Fibroblast of lung (primary cell): ENCODE measurements at regions not wholly inside any gene's neighbourhood (a gene's known extent, or its start where the extent isn't known, plus 50 kb on each side); places are given as distances from the start of the nearest gene placed in this dataset.
A peak's percentile ranks its signal among the peaks of the same experiment; 100 is the strongest.

Source experiments
- DNase-seq, 2 donors: peaks; one replicate each; pipeline versions ENCODE4 v3.0.0 to v3.0.0-alpha.2; 2010; ENCODE audit warnings: low read depth in 2 of 2
- H2AFZ ChIP-seq: 2 replicates; pipeline ENCODE4 v1.5.1; 2012; ENCODE audit warnings: low read length, control low read depth, inconsistent platforms
- H3K27ac ChIP-seq: 2 replicates; pipeline ENCODE4 v1.5.1; 2011; ENCODE audit warnings: low read length, control low read depth; ENCODE audit not compliant: insufficient read depth
- H3K27me3 ChIP-seq: 2 replicates; pipeline ENCODE4 v1.5.1; 2011; ENCODE audit warnings: mild to moderate bottlenecking, low read length; ENCODE audit not compliant: control insufficient read depth, insufficient read depth
- H3K36me3 ChIP-seq: 2 replicates; pipeline ENCODE4 v1.5.1; 2011; ENCODE audit warnings: low read length; ENCODE audit not compliant: control insufficient read depth, insufficient read depth
- H3K4me1 ChIP-seq: 2 replicates; pipeline ENCODE4 v1.5.1; 2011; ENCODE audit warnings: low read length; ENCODE audit not compliant: control insufficient read depth, insufficient read depth; ENCODE audit errors: extremely low read depth
- H3K4me2 ChIP-seq: 2 replicates; pipeline ENCODE4 v1.5.1; 2011; ENCODE audit warnings: low read length, control low read depth; ENCODE audit not compliant: insufficient read depth; ENCODE audit errors: extremely low read depth
- H3K4me3 ChIP-seq, 4 experiments: fragments of 200-600 bp in 1 of 4; sonication (generic) in 1 of 4; replicated peaks in 1 of 4; 2 replicates each; pipeline ENCODE4 v1.5.1; 2011 to 2016; ENCODE audit warnings: low read length in 4 of 4, low read depth in 3 of 4, mild to moderate bottlenecking in 3 of 4, control low read depth in 2 of 4, inconsistent platforms in 1 of 4, mixed read lengths in 1 of 4; ENCODE audit not compliant: insufficient read depth in 1 of 4; ENCODE audit errors: control extremely low read depth in 1 of 4
- H3K79me2 ChIP-seq: 2 replicates; pipeline ENCODE4 v1.5.1; 2012; ENCODE audit warnings: mild to moderate bottlenecking, low read length, inconsistent platforms; ENCODE audit not compliant: control insufficient read depth, insufficient read depth
- H3K9ac ChIP-seq: 2 replicates; pipeline ENCODE4 v1.5.1; 2011; ENCODE audit warnings: mild to moderate bottlenecking, low read length, control low read depth; ENCODE audit not compliant: insufficient read depth
- H3K9me3 ChIP-seq: 2 replicates; pipeline ENCODE4 v1.5.1; 2012; ENCODE audit warnings: low read depth, low read length; ENCODE audit not compliant: control insufficient read depth, insufficient read depth
- H4K20me1 ChIP-seq: 2 replicates; pipeline ENCODE4 v1.5.1; 2011; ENCODE audit warnings: low read length; ENCODE audit not compliant: control insufficient read depth, insufficient read depth; ENCODE audit errors: extremely low read depth
- EZH2 ChIP-seq: IDR thresholded peaks from 2 replicates; pipeline ENCODE4 v1.5.1; 2012; ENCODE audit warnings: low read length, control low read depth, mild to moderate bottlenecking; ENCODE audit errors: missing control alignments
- TF ChIP-seq, protein P1 (sequence below), 2 donors: IDR thresholded peaks in 1 of 2; conservative IDR thresholded peaks in 1 of 2; 1 replicate in 1 of 2; 2 replicates in 1 of 2; pipeline ENCODE4 v1.5.1; 2011 to 2012; ENCODE audit warnings: low read length in 2 of 2, control low read depth in 1 of 2, inconsistent platforms in 1 of 2, low read depth in 1 of 2, mild to moderate bottlenecking in 1 of 2

DNA sequence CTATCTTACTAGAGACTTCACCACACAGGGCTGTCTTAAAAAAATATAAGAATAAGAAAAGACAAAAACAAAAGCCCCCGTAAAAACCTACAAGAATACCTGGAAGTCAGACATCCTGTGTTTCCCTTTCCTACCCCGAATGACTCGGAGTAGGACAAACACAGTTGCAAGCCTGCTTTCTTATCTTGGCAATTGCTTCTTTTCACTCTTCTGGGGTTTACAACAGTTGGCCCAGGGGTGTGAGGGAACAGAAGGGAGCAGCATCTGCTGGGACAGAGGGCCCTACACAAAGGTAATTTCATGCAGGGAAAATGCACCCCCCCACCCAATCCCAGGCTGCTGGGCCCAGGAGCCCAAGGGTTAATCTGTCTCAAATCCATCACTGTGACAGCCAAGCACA, 220.6 kb downstream of the ARHGAP12 start:
- H3K9me3 ChIP-seq = no peaks in the 10 kb centered on the region
- no peaks in the 10 kb centered on the region for H3K36me3 ChIP-seq
- TF ChIP-seq, protein P1, sequence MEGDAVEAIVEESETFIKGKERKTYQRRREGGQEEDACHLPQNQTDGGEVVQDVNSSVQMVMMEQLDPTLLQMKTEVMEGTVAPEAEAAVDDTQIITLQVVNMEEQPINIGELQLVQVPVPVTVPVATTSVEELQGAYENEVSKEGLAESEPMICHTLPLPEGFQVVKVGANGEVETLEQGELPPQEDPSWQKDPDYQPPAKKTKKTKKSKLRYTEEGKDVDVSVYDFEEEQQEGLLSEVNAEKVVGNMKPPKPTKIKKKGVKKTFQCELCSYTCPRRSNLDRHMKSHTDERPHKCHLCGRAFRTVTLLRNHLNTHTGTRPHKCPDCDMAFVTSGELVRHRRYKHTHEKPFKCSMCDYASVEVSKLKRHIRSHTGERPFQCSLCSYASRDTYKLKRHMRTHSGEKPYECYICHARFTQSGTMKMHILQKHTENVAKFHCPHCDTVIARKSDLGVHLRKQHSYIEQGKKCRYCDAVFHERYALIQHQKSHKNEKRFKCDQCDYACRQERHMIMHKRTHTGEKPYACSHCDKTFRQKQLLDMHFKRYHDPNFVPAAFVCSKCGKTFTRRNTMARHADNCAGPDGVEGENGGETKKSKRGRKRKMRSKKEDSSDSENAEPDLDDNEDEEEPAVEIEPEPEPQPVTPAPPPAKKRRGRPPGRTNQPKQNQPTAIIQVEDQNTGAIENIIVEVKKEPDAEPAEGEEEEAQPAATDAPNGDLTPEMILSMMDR (conservative IDR thresholded peaks at IDR 0.05 in 1 of 2, IDR thresholded peaks at IDR 0.05 in 1 of 2; ENCODE audit: low read depth in 1 of 2, low read length in 2 of 2) = no peak
- TF ChIP-seq EZH2 = no peak
- no peak overlapping the region for H3K9ac ChIP-seq
- peak in 1 of 2 donors; percentile 14 for DNase-seq
- H3K27ac ChIP-seq = peak overlapping the region; percentile 59
- H4K20me1 ChIP-seq = no peaks in the 10 kb centered on the region
- H3K27me3 ChIP-seq = no peaks in the 10 kb centered on the region
- H3K79me2 ChIP-seq = no peaks in the 10 kb centered on the region
- peak overlapping the region; percentile 7 for H3K4me2 ChIP-seq
- H3K4me1 ChIP-seq = peaks cover 15% of the 10 kb centered on the region
- H2AFZ ChIP-seq = peak overlapping the region; percentile 30
- H3K4me3 ChIP-seq = no peak overlapping the region

DNA sequence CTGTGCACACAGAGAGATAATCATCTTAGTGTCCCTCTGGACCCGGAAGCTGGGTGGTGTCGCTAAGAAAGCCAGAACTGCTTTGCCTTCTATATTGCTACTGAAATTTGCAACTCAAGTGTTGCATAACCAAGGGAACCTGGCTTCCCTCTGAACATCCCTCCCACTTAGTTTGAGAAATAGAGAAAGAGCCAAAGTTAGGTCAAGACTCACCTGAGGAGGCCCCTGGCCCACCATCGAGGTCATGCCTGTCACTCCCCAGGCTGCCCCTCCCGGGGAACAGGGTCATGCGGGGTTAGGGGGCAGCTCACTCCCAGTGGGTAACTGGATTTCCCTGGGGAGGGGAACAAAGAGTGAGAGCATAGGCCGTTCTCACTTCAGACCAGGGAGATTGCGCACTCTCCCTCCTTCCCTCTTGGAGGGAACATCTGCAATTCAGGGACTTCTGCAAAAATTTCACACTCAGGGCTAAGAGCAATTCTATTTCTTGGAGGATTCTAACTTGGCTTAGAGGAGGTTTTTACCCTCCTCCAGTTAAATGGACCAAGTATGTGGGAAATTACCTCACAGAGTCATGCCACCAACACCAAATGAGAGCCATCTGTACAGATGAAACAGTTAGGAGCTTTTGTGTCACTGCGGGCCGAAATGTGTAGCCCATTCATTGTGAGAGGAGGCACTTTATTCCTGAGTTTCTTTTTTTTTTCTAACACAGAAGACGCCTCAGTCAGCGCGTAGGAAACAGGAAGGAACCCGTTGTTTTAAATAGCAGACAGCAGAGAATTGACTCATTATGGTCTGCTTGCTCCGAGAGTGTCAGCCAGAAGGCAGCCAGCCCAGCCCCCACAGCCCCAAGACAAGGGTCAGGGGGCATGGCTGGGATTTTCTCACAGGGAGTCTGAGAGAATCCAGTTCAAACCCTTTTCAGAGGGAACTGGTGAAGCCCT, 221.3 kb downstream of the ARHGAP12 start:
- H3K36me3 ChIP-seq = no peaks in the 10 kb centered on the region
- H3K27ac ChIP-seq = peak overlapping the region; percentile 59
- no peak overlapping the region for H3K9ac ChIP-seq
- no peaks in the 10 kb centered on the region for H3K27me3 ChIP-seq
- H4K20me1 ChIP-seq = no peaks in the 10 kb centered on the region
- no peaks in the 10 kb centered on the region for H3K79me2 ChIP-seq
- no peak for TF ChIP-seq EZH2
- peaks cover 15% of the 10 kb centered on the region for H3K4me1 ChIP-seq
- peak overlapping the region; percentile 60 for H3K4me2 ChIP-seq
- peak overlapping the region; percentile 60 for H2AFZ ChIP-seq
- H3K9me3 ChIP-seq = no peaks in the 10 kb centered on the region
- DNase-seq = peak; percentile 64 to 81
- H3K4me3 ChIP-seq = peak overlapping the region in 1 of 4 experiments; percentile 12

DNA sequence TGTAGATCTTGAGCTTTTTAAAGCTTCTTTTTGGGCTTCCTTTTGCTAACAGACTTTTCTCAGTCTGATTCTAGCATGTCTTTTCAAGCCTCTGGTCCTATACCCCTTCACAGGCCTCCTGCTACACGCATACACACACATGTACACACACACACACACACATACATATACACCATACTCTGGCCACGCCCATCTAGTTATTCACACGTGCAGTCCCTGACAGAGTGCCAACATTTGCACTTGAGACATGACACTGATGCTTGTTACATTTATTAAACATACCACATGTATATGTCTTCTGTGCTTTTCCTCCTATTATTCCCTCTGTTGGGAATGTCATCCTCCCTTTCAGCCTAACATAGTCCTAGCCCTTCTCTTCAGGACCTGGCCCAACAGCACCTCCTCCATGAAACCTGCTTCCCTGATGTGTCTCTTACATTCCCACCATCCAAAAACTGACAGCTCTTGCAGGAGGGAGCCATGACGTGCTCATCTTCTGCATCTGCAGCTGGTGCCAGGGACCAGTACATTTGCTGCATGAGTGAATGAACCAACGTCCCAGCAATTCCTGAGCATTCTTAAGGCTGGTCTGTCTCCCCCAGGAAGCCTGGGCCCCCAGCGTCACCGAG, 222.1 kb downstream of the ARHGAP12 start:
- TF ChIP-seq EZH2 = no peak
- TF ChIP-seq, protein P1 (conservative IDR thresholded peaks at IDR 0.05 in 1 of 2, IDR thresholded peaks at IDR 0.05 in 1 of 2; ENCODE audit: low read depth in 1 of 2, low read length in 2 of 2) = no peak
- no peak overlapping the region for H2AFZ ChIP-seq
- H3K9ac ChIP-seq = no peak overlapping the region
- no peaks in the 10 kb centered on the region for H4K20me1 ChIP-seq
- DNase-seq = no peak
- no peak overlapping the region for H3K27ac ChIP-seq
- H3K79me2 ChIP-seq = no peaks in the 10 kb centered on the region
- H3K9me3 ChIP-seq = no peaks in the 10 kb centered on the region
- no peak overlapping the region for H3K4me2 ChIP-seq
- H3K27me3 ChIP-seq = no peaks in the 10 kb centered on the region
- peak overlapping the region in 1 of 4 experiments; percentile 1 for H3K4me3 ChIP-seq
- H3K36me3 ChIP-seq = no peaks in the 10 kb centered on the region
- H3K4me1 ChIP-seq = peaks cover 15% of the 10 kb centered on the region
